ENCODE measurements at regions not wholly inside any gene's neighbourhood (a gene's known extent, or its start where the extent isn't known, plus 50 kb on each side); places are given as distances from the start of the nearest gene placed in this dataset.

- no peaks in the 10 kb centered on the region for H3K9me3 ChIP-seq
- no peaks in the 10 kb centered on the region for H3K27me3 ChIP-seq
- H3K27ac ChIP-seq = no peak overlapping the region
- DNase-seq = no peak
- intact Hi-C loops (cut with DNase I) = no loop called here
- TF ChIP-seq, protein P1, sequence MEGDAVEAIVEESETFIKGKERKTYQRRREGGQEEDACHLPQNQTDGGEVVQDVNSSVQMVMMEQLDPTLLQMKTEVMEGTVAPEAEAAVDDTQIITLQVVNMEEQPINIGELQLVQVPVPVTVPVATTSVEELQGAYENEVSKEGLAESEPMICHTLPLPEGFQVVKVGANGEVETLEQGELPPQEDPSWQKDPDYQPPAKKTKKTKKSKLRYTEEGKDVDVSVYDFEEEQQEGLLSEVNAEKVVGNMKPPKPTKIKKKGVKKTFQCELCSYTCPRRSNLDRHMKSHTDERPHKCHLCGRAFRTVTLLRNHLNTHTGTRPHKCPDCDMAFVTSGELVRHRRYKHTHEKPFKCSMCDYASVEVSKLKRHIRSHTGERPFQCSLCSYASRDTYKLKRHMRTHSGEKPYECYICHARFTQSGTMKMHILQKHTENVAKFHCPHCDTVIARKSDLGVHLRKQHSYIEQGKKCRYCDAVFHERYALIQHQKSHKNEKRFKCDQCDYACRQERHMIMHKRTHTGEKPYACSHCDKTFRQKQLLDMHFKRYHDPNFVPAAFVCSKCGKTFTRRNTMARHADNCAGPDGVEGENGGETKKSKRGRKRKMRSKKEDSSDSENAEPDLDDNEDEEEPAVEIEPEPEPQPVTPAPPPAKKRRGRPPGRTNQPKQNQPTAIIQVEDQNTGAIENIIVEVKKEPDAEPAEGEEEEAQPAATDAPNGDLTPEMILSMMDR (IDR thresholded peaks at IDR 0.05) = no peak
- no peak for TF ChIP-seq POLR2A (IDR thresholded peaks at IDR 0.05)
- no peak overlapping the region for H3K4me3 ChIP-seq
- H3K36me3 ChIP-seq = peaks cover 0 to 5% (median 0%) of the 10 kb centered on the region in 3 donors
- WGBS, 2 donors = 45 to 73% methylated on average over 2 of the region's 2 CpGs
- no peaks in the 10 kb centered on the region for H3K4me1 ChIP-seq
These were observed 208.4 kb upstream of the CCDC150 start for GRCh38 chr2:196431076-196431475.

- intact Hi-C loops (cut with DNase I) = no loop called here
- 73 to 75% methylated on average over 4 of the region's 4 CpGs for WGBS, 2 donors
- TF ChIP-seq POLR2A (IDR thresholded peaks at IDR 0.05) = no peak
- TF ChIP-seq, protein P1 (IDR thresholded peaks at IDR 0.05) = peak in 1 of 6 experiments; percentile 24
These were observed 207.6 kb upstream of the CCDC150 start for GRCh38 chr2:196431957-196432356.

DNA sequence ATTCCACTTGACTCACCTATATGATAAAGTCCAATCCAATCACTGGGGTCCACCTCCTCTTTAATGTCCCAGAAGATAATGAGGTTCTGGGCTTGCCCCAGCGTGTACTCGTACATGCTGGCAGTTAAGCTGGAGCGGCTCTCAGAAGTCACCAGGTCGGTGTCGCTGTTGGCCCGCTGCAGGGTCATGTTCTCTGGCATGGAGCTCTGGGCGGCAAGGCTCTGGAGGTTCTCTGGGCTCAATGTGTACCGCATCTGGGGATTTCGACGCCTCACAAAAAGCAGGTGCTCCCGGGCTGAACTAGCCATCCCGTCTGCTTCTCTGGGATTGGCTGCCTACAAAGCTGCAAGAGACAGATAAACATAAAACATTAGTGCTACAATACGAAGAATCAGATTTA, 206.4 kb upstream of the CCDC150 start:
- no peaks in the 10 kb centered on the region for H3K27me3 ChIP-seq
- peaks cover 0 to 5% (median 0%) of the 10 kb centered on the region in 3 donors for H3K36me3 ChIP-seq
- no peaks in the 10 kb centered on the region for H3K9me3 ChIP-seq
- H3K4me1 ChIP-seq = no peaks in the 10 kb centered on the region
- 88 to 91% methylated on average over 9 to 11 of the region's 13 CpGs for WGBS, 2 donors
- no peak overlapping the region for H3K27ac ChIP-seq
- TF ChIP-seq, protein P1 (IDR thresholded peaks at IDR 0.05) = no peak
- TF ChIP-seq POLR2A (IDR thresholded peaks at IDR 0.05) = no peak
- intact Hi-C loops (cut with DNase I) = no loop called here
- DNase-seq = no peak
- no peak overlapping the region for H3K4me3 ChIP-seq

More at GRCh38 chr2:196431957-196432356, 207.6 kb upstream of the CCDC150 start:
- no peak overlapping the region for H3K4me3 ChIP-seq
- no peak overlapping the region for H3K27ac ChIP-seq
- no peaks in the 10 kb centered on the region for H3K9me3 ChIP-seq
- no peaks in the 10 kb centered on the region for H3K4me1 ChIP-seq
- peaks cover 0 to 5% (median 0%) of the 10 kb centered on the region in 3 donors for H3K36me3 ChIP-seq
- no peaks in the 10 kb centered on the region for H3K27me3 ChIP-seq
- DNase-seq = no peak

DNA sequence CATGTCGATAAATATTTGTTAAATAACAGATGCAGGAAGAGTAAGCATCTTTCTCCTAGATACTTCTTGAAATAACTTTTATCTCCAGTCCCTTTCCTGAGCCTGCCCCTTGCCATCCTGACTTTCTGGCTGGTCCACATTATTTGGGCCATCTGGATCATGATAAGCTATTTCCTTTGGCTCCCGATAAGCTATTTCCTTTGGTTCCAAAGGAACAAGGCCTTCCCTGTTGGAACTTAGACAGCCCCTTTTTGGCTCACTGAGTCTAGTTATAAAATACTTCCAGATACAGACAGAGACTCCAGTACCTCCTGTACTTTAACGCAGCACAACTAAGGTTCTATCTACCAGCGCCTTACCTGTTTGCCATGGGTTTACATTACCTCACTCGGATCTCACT, 205.3 kb upstream of the CCDC150 start:
- Histone ChIP-seq H3K27me3 (no peaks in the 10 kb centered on the region), H3K4me3 (no peak overlapping the region), H3K4me1 (no peaks in the 10 kb centered on the region), H3K36me3 (peaks cover 0 to 5% (median 0%) of the 10 kb centered on the region in 3 donors), H3K9me3 (no peaks in the 10 kb centered on the region), H3K27ac (no peak overlapping the region)
- WGBS, 2 donors = 85 to 88% methylated on average over 5 of the region's 5 CpGs
- no peak for DNase-seq
- intact Hi-C loops (cut with DNase I) = no loop called here
- TF ChIP-seq, protein P1 (IDR thresholded peaks at IDR 0.05) = no peak
- TF ChIP-seq POLR2A (IDR thresholded peaks at IDR 0.05) = no peak

DNA sequence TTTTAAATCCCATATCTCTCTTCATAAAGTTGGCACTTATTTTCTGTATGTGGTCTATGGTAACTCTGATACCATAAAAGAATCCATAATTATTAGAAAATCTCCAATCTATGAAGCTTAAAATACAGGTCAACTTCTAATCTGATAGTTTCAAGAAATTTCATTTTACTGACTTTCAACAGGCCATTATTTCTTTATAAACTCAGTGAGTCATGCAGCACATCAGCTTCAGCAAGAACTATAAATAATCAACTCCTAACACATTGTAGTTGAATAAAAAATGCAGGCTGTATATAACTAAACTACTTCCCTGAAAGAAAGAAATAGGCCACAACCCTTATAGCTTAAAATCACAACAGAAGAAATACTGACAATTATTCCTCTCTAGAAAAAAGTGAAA, 204.3 kb upstream of the CCDC150 start:
- Histone ChIP-seq H3K27ac (no peak overlapping the region), H3K9me3 (no peaks in the 10 kb centered on the region), H3K4me1 (no peaks in the 10 kb centered on the region), H3K36me3 (peaks cover 0 to 5% (median 0%) of the 10 kb centered on the region in 3 donors), H3K27me3 (no peaks in the 10 kb centered on the region), H3K4me3 (no peak overlapping the region)
- intact Hi-C loops (cut with DNase I) = no loop called here
- no peak for DNase-seq
- no peak for TF ChIP-seq POLR2A (IDR thresholded peaks at IDR 0.05)
- TF ChIP-seq, protein P1 (IDR thresholded peaks at IDR 0.05) = no peak
